Right hindlimb (tissue), 1 donor: ENCODE measurements at regions not wholly inside any gene's neighbourhood (a gene's known extent, or its start where the extent isn't known, plus 50 kb on each side); places are given as distances from the start of the nearest gene placed in this dataset.

ENCODE experiments used
- DNase-seq: peaks from one replicate; pipeline ENCODE4 v3.0.0-alpha.2; 2018

DNA sequence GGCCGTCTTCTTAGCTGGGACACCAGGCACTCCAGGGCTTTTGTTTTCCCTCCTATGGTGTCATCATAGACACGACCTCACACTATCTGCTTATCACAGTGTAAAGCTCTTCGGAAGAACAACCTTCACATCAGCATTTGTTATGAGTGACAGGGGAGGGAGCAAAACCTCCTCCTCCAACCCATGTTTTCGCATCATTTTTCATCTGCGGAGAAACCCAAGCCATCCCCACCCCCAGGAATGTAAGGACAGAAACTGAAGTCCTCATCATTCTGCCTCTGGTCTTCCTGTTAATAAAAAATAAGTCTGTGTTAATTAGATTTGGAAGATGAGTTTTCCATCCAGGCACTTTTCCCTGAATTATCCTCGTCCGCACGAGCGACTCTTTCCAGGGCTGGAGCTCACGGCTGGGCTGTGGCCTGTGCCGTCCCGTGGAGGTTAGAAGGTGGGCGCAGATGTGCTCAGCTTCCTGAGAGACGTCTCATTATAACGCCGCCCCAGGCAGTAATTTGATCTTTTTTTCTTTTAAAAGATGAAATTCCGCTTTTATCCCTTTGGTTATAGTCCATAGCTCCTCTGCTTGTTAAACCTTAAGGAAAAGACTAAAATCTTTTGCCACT, 101.6 kb upstream of the TMEM18 start:
- no peak for DNase-seq

DNA sequence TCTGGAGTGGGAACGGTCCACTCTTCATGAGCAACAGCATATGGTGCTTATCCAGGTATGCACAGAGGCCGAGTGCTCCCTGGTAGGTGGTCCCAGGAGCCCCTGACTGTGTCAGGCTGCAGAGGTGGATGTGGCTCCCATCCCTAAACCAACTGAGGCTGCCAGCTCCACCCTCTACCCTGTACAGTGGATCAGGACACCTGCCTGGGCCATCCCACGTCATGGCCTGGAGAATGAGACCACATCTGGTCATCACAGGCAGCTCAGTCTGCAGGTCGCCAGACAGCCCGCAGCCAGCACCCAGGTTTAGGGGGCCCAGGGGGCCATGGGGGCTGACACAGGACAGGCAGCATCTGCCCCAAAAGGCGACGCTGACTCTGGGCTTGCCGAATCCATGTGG, 100.3 kb upstream of the TMEM18 start:
- no peak for DNase-seq

DNA sequence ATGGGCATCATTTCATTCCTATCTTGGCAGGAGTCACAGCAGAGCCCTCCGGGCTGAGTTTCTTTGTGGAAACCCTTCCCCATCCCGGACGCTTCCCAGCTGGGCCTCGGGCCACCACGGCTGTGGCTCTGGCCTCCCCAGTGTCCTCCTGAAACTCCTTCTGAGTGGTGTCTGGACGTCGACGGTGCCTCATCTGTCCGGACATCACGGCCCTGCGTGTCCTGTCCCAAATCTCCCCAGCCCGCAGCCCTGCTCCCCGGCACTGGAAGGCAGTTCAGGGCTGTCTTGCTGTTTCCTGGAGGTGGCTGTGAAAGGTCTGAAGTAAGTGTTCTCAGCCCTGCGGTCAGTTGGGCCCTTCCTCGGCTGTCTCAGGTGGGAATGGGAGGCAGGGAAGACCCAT, 99.8 kb upstream of the TMEM18 start:
- DNase-seq, result no peak

- no peak for DNase-seq
Measured at GRCh38 chr2:776487-776886, 99.3 kb upstream of the TMEM18 start.

GRCh38 chr2:776038-776437, 98.8 kb upstream of the TMEM18 start:
- no peak for DNase-seq

DNA sequence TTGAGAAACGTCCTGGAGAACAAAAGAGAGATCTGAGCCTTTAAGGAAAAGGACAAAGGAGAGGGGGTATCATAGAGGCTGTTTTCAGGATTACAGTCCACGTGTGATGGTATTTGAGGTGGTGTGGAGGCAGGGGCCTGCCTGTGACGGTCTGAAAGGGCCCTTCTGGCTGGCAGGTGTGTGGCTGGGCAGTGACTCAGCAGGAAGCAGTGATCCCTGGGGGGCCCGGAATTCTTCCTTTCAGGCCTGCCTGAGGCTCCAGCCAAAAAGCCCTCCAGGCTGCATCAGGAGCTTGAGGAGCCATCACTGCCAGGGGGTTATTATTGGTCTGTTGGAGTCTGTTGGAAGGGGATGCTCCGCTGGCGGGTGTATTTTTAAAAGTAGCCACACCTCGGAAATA, 97.2 kb upstream of the TMEM18 start:
- no peak for DNase-seq

GRCh38 chr2:773256-774160, 96.3 kb upstream of the TMEM18 start:
- DNase-seq, result no peak

GRCh38 chr2:771538-771937, 94.3 kb upstream of the TMEM18 start:
- no peak for DNase-seq

DNA sequence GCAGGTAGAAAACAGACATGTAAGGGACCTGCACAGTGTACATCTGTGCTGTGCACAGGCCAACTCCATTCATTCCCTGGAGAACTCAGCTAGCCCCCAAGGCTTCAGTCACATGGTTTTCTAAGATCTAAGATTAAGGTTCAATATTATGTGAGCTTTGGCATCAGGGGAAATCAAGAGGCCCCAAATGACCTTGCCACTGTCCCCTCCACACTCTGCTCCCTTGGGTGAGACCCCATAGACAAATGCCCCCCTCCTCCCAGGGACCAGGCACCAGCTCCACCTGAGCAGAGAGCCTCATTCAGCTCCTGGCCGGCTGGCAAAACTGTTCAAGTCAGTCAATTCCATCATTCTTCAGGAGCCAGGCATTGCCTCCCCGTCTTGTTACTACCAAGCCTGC, 93.6 kb upstream of the TMEM18 start:
- DNase-seq, result no peak

GRCh38 chr2:769771-770170, 92.6 kb upstream of the TMEM18 start:
- no peak for DNase-seq

- no peak for DNase-seq
Measured at GRCh38 chr2:768451-768850, 91.2 kb upstream of the TMEM18 start.

- DNase-seq, result no peak
Measured at GRCh38 chr2:767944-768343, 90.7 kb upstream of the TMEM18 start.

- no peak for DNase-seq
Measured at GRCh38 chr2:767440-767839, 90.2 kb upstream of the TMEM18 start.

- no peak for DNase-seq
Measured at GRCh38 chr2:766255-766654, 89.0 kb upstream of the TMEM18 start.

- no peak for DNase-seq
Measured at GRCh38 chr2:765369-765768, 88.2 kb upstream of the TMEM18 start.

DNA sequence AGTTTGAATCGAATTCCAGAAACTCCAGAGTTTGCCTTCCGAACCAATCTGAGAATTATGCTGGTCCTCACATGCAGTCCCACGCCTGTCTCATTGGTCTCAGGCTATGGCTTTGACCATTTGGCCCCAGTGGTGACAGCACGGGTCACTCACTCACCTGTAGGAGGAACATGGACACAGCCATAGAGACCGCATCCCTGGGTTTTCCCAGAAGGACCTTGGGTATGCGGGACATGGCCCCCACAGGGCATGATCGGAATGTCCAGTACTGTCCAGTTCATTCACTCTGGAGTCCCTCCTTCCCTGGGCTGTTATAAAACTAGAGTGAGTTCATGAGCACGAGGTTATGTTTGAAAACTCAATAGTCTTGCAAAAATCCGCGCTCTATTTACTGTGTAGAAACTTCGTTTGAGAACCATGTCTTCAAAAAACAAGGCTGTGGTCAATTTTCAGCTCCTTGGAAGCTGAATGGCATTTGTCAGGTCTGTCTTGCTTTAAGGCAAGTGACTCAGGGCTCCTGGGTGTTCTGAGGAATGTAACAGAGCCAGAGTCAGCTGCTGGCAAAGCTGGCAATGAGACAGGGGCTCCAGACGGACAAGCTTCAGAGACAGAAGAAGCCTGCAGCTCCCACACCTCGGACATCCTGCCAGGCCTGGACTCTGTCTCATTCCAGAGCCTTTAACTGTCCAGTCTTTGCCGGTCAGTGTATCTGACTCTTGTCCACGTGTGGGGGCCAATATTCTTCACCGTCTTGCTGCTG, 86.7 kb upstream of the TMEM18 start:
- no peak for DNase-seq

- DNase-seq, result no peak
Measured at GRCh38 chr2:762646-763045, 85.4 kb upstream of the TMEM18 start.

- no peak for DNase-seq
Measured at GRCh38 chr2:761384-761783, 84.2 kb upstream of the TMEM18 start.

GRCh38 chr2:760001-760400, 82.8 kb upstream of the TMEM18 start:
- DNase-seq, result no peak

DNA sequence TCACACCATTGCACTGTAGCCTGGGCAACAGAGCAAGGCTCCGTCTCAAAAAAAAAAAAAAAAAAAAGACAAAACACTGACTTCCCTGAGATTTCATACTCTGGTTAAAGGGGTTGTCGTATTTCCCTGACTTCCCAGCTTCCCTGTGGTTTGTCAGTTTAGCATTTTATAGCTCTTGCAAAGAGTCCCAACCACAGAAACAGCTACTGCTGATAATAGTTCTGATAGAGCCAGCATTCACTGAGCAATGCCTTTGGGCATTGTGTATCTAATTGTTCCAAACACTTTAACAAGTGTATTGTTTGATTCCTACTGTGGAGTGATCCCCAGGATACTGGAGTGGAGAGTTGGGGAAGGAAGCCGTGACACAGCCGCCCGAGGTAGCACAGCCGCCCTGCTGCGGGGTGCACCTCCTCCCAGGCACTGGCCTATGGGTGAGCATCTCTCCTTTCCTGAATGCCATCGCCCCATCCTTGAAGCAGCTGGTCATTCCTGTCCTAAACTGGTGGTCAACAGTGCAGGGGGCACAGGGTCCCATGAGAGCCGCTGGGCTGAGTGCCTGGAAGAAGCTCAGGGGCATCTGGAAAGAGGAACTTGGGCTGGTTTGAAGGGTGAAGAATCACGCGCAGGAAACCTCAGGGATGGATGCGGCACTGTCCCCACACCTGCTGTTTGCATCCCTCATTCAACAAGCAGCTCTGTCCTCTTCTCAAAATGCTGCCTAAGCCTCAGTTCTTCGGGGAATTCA, 81.0 kb upstream of the TMEM18 start:
- no peak for DNase-seq

DNA sequence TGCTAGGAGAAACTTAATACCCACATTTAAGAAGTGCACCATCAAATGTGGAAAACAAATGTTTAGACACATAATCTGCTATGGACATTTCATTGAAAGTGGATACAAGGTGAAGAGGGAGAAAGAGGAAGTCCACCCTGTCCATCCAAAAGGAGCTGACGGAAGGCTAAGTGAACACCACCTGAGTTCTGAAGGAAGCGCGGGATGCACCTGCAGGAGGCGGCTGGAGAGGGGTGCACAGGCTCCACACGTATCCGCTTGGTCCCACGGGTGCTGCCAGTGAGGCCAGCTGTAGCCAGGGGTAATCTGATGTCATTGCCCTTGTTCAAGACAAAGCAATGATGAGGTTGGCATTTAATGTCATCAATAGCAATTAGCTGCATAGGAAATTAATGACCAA, 75.9 kb upstream of the TMEM18 start:
- DNase-seq, result no peak

- no peak for DNase-seq
Measured at GRCh38 chr2:751474-751873, 74.3 kb upstream of the TMEM18 start.

- no peak for DNase-seq
Measured at GRCh38 chr2:750628-751027, 73.4 kb upstream of the TMEM18 start.
